Mucosa of rectum (tissue), 2 donors: ENCODE measurements at regions not wholly inside any gene's neighbourhood (a gene's known extent, or its start where the extent isn't known, plus 50 kb on each side); places are given as distances from the start of the nearest gene placed in this dataset.
A peak's percentile ranks its signal among the peaks of the same experiment; 100 is the strongest.

Experiments
- H3K27ac ChIP-seq, 2 donors: one replicate each; pipeline ENCODE4 v1.7.0; 2013; ENCODE audit warnings: inconsistent platforms in 2 of 2, low read depth in 2 of 2, low read length in 2 of 2
- H3K27me3 ChIP-seq, 2 donors: one replicate each; pipeline ENCODE4 v1.7.0; 2013; ENCODE audit warnings: low read length in 2 of 2; ENCODE audit not compliant: control insufficient read depth in 2 of 2, insufficient read depth in 2 of 2
- H3K36me3 ChIP-seq, 2 donors: one replicate each; pipeline ENCODE4 v1.7.0; 2013; ENCODE audit warnings: low read length in 2 of 2; ENCODE audit not compliant: control insufficient read depth in 2 of 2, insufficient read depth in 2 of 2
- H3K4me1 ChIP-seq, 2 donors: one replicate each; pipeline ENCODE4 v1.7.0; 2013; ENCODE audit warnings: low read length in 2 of 2, mild to moderate bottlenecking in 1 of 2; ENCODE audit not compliant: control insufficient read depth in 2 of 2, insufficient read depth in 2 of 2
- H3K4me3 ChIP-seq, 2 donors: one replicate each; pipeline ENCODE4 v1.7.0; 2013; ENCODE audit warnings: low read length in 2 of 2
- H3K9ac ChIP-seq, 2 donors: one replicate each; pipeline ENCODE4 v1.7.0; 2013; ENCODE audit warnings: low read length in 2 of 2, low read depth in 1 of 2, mild to moderate bottlenecking in 1 of 2
- H3K9me3 ChIP-seq, 2 donors: one replicate each; pipeline ENCODE4 v1.7.0; 2013; ENCODE audit warnings: low read length in 2 of 2; ENCODE audit not compliant: control insufficient read depth in 2 of 2
- donor health status: healthy.
- donor health status: Normal muscosa, but diverticular disease.

- H3K4me3 ChIP-seq, result no peak overlapping the region
Measured at GRCh38 chr10:120983721-120984120, 132.6 kb downstream of the WDR11 start.

GRCh38 chr10:120984221-120984620, 133.1 kb downstream of the WDR11 start:
- H3K4me3 ChIP-seq, result no peak overlapping the region
- peaks cover 0 to 9% of the 10 kb centered on the region in 2 donors for H3K4me1 ChIP-seq
- H3K27ac ChIP-seq, result no peak overlapping the region
- no peaks in the 10 kb centered on the region for H3K36me3 ChIP-seq
- H3K9ac ChIP-seq, result no peak overlapping the region
- H3K9me3 ChIP-seq, result peaks cover 0 to 4% of the 10 kb centered on the region in 2 donors
- H3K27me3 ChIP-seq, result peaks cover 0 to 2% of the 10 kb centered on the region in 2 donors

More at GRCh38 chr10:120983721-120984120, 132.6 kb downstream of the WDR11 start:
- Histone ChIP-seq H3K27me3 (peaks cover 0 to 2% of the 10 kb centered on the region in 2 donors), H3K36me3 (no peaks in the 10 kb centered on the region), H3K27ac (no peak overlapping the region), H3K9me3 (peaks cover 0 to under 1% of the 10 kb centered on the region in 2 donors), H3K9ac (no peak overlapping the region), H3K4me1 (peaks cover 5 to 14% of the 10 kb centered on the region in 2 donors)

DNA sequence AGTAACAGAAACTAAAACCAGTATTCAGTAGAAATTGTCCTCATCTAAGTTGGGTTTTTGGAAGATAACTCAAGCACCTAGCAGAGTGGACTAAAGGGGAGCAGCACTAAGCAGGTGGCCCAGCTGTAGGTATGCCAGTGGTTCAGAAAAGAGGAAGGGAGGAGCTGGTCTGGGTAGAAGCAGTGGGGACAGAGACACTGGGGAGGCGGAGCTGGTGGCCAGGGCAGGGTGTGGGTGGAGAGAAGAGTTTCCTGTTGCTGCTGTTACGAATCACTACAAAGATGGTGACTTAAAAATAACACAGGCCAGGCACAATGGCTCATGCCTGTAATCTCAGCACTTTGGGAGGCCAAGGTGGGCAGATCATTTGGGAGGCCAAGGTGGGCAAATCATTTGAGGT, 136.2 kb downstream of the WDR11 start:
- Histone ChIP-seq H3K27me3 (peaks cover 0 to 2% of the 10 kb centered on the region in 2 donors), H3K4me1 (no peaks in the 10 kb centered on the region), H3K9me3 (peaks cover 0 to 4% of the 10 kb centered on the region in 2 donors), H3K4me3 (no peak overlapping the region), H3K9ac (no peak overlapping the region), H3K27ac (no peak overlapping the region), H3K36me3 (no peaks in the 10 kb centered on the region)

DNA sequence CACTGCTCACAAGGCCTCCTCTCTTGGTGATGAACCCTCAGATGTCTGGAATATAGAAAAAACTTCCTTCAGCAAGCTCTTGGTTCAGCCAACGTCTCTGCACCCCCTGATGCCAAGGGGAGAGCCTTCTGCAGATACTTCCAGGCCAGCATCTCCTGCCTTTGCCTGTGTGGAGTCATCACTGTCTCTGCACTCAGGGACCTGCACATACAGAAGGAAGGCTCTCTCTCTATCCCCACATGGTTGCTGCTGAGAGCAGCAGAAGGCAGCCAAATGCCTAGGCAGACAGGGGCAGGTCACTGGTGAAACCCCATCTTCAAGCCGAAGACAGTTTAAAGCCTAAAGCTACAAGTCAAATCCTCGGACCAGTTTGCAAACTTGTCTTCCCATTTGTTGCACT, 137.6 kb downstream of the WDR11 start:
- peaks cover 0 to 2% of the 10 kb centered on the region in 2 donors for H3K27me3 ChIP-seq
- H3K36me3 ChIP-seq, result no peaks in the 10 kb centered on the region
- no peaks in the 10 kb centered on the region for H3K4me1 ChIP-seq
- H3K27ac ChIP-seq, result no peak overlapping the region
- no peak overlapping the region for H3K9ac ChIP-seq
- H3K9me3 ChIP-seq, result peaks cover 0 to 4% of the 10 kb centered on the region in 2 donors
- no peak overlapping the region for H3K4me3 ChIP-seq

- H3K27ac ChIP-seq, result no peak overlapping the region
- H3K4me1 ChIP-seq, result no peaks in the 10 kb centered on the region
- H3K36me3 ChIP-seq, result no peaks in the 10 kb centered on the region
- H3K9ac ChIP-seq, result no peak overlapping the region
- no peak overlapping the region for H3K4me3 ChIP-seq
- peaks cover 0 to 4% of the 10 kb centered on the region in 2 donors for H3K9me3 ChIP-seq
- peaks cover 0 to 2% of the 10 kb centered on the region in 2 donors for H3K27me3 ChIP-seq
Measured at GRCh38 chr10:120989279-120989678, 138.1 kb downstream of the WDR11 start.

GRCh38 chr10:120989996-120990598, 138.9 kb downstream of the WDR11 start:
- H3K9ac ChIP-seq, result no peak overlapping the region

GRCh38 chr10:120990831-120991230, 139.7 kb downstream of the WDR11 start:
- H3K9ac ChIP-seq, result no peak overlapping the region

More at GRCh38 chr10:120989996-120990598, 138.9 kb downstream of the WDR11 start:
- Histone ChIP-seq H3K27me3 (no peaks in the 10 kb centered on the region), H3K4me1 (no peaks in the 10 kb centered on the region), H3K27ac (no peak overlapping the region), H3K4me3 (no peak overlapping the region), H3K9me3 (peaks cover 0 to 4% of the 10 kb centered on the region in 2 donors), H3K36me3 (no peaks in the 10 kb centered on the region)

GRCh38 chr10:120993089-120993488, 141.9 kb downstream of the WDR11 start:
- Histone ChIP-seq H3K27me3 (no peaks in the 10 kb centered on the region), H3K27ac (no peak overlapping the region), H3K4me1 (peaks cover 5 to 12% of the 10 kb centered on the region in 2 donors), H3K9ac (no peak overlapping the region), H3K4me3 (no peak overlapping the region), H3K9me3 (peaks cover 0 to 4% of the 10 kb centered on the region in 2 donors), H3K36me3 (no peaks in the 10 kb centered on the region)

More at GRCh38 chr10:120990831-120991230, 139.7 kb downstream of the WDR11 start:
- Histone ChIP-seq H3K27ac (no peak overlapping the region), H3K36me3 (no peaks in the 10 kb centered on the region), H3K4me1 (peaks cover 0 to 1% of the 10 kb centered on the region in 2 donors), H3K4me3 (no peak overlapping the region), H3K9me3 (peaks cover 0 to 4% of the 10 kb centered on the region in 2 donors), H3K27me3 (no peaks in the 10 kb centered on the region)

DNA sequence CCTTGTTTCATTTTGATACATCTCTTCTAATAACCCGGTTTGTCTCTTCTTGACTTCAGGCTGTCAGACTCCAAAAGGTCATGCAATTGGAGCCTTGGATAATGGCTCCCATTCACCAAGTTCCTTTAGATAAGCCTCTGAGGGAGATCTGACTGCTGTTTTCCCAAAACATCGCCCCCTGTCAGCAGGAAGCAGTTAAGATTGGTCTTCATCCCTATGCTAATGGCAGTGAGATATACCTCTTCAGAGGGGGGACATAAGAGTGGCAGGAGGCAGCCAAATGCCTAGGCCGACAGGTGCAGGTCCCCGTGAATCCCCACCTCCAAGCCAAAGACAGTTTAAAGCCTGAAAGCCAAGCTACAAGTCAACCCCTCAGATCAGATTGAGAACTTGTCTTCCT, 144.6 kb downstream of the WDR11 start:
- Histone ChIP-seq H3K4me1 (peaks cover 5 to 12% of the 10 kb centered on the region in 2 donors), H3K27ac (no peak overlapping the region), H3K4me3 (no peak overlapping the region), H3K9ac (no peak overlapping the region), H3K27me3 (no peaks in the 10 kb centered on the region), H3K9me3 (no peaks in the 10 kb centered on the region), H3K36me3 (no peaks in the 10 kb centered on the region)

DNA sequence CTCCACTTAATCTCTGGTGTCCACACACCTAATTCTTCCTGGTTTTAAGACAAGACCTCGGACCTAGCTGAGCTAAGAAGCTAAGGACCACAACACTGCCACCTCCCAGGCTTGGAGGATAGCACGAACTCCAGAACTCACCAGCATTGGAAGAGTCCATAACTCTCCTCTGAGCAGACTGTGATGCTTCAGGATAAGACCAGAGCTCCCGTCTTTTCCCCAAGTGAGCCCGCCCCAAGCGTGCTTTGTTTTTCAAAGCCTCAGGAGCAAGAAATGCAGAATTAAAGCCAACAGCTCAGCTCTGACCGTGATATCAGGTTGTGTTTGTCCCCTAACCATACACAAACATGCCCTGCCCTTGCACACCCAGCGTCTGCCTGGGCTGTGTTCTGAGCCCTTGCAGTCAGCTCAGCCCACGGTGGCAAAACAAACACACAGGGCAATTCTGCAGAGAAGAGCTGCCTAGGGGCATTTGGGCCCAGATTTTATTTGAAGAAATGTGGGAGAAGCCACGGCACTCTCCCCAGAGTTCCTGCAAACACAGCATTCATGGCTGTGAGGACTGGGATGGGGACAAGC, 145.4 kb downstream of the WDR11 start:
- Histone ChIP-seq H3K9ac (no peak overlapping the region), H3K9me3 (no peaks in the 10 kb centered on the region), H3K4me1 (peaks cover 5 to 12% of the 10 kb centered on the region in 2 donors), H3K27ac (peak overlapping the region; percentile 23 to 31), H3K36me3 (no peaks in the 10 kb centered on the region), H3K27me3 (no peaks in the 10 kb centered on the region), H3K4me3 (peak overlapping the region; percentile 0 to 26)
